Kidney (tissue), 13 donors: ENCODE measurements at regions not wholly inside any gene's neighbourhood (a gene's known extent, or its start where the extent isn't known, plus 50 kb on each side); places are given as distances from the start of the nearest gene placed in this dataset.

Source experiments
- DNase-seq, 5 donors: peaks; one replicate each; pipeline ENCODE4 v3.0.0-alpha.2; 2013 to 2020
- FAIRE-seq: peaks from 2 replicates; lab custom pipeline; 2012; peaks lifted over from hg19 to GRCh38; lab: Jason Lieb, UNC
- H3K27ac ChIP-seq, 2 donors: one replicate each; pipeline ENCODE4 v1.7.0; 2013; ENCODE audit warnings: low read depth in 2 of 2, low read length in 2 of 2, inconsistent platforms in 1 of 2
- H3K27me3 ChIP-seq: one replicate; pipeline ENCODE4 v1.7.1; 2013; ENCODE audit warnings: low read length, inconsistent platforms; ENCODE audit not compliant: control insufficient read depth, insufficient read depth
- H3K36me3 ChIP-seq, 3 donors: one replicate each; pipeline versions ENCODE4 v1.7.0 to v1.7.1; 2013; ENCODE audit warnings: low read length in 3 of 3, control low read depth in 1 of 3, inconsistent platforms in 1 of 3; ENCODE audit not compliant: insufficient read depth in 3 of 3, control insufficient read depth in 2 of 3
- H3K4me1 ChIP-seq, 3 donors: one replicate each; pipeline versions ENCODE4 v1.7.0 to v1.7.1; 2013; ENCODE audit warnings: low read length in 3 of 3, inconsistent platforms in 1 of 3, low read depth in 1 of 3; ENCODE audit not compliant: control insufficient read depth in 2 of 3, insufficient read depth in 2 of 3
- H3K4me3 ChIP-seq, 3 donors: one replicate each; pipeline versions ENCODE4 v1.7.0 to v1.8.1; 2013; ENCODE audit warnings: low read length in 3 of 3, control low read depth in 1 of 3, inconsistent platforms in 1 of 3
- H3K9ac ChIP-seq, 3 donors: one replicate each; pipeline versions ENCODE4 v1.7.0 to v1.7.1; 2013; ENCODE audit warnings: low read length in 3 of 3, control low read depth in 1 of 3, inconsistent platforms in 1 of 3
- H3K9me3 ChIP-seq, 3 donors: one replicate each; pipeline versions ENCODE4 v1.7.0 to v1.7.1; 2013; ENCODE audit warnings: low read length in 3 of 3, control low read depth in 1 of 3, inconsistent platforms in 1 of 3; ENCODE audit not compliant: control insufficient read depth in 2 of 3, insufficient read depth in 1 of 3
- CTCF ChIP-seq: IDR thresholded peaks from 3 replicates; pipeline ENCODE4 v1.5.1; 2012; ENCODE audit warnings: mild to moderate bottlenecking, moderate library complexity, borderline replicate concordance; ENCODE audit not compliant: insufficient read depth; ENCODE audit errors: extremely low read depth
- intact Hi-C: fragments of 100-400 bp; cut with DNase I; formaldehyde crosslinking; loops from one replicate; pipeline ENCODE4 v1.11.1; 2022
- donor health status: control.
- donor health status: control.
- donor health status: control.
- donor health status: control.
- donor health status: control.
- donor health status: DM: yes; HTN: yes; CAD: no.
- donor health status: Normal renal cell carcinoma (clear cell type).

DNA sequence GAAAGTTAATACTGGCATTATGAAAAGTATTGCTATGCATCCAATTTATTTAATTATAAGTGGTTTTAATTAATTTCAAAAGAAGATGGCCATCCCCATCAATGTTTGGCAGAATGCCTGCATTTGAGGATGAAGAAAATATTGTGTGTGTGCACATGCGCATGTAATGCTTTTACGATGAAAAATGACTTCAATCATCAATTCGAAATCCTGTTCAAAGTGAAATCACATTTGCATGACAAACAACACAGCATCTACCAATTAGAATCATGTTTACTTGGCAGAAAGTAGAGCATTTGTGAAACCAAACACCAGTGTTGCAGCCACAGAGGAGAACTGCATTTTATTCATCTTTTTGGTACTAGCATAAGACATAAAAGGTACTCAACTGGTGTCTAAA is 191.9 kb upstream of the PIRT start:
- no peak for FAIRE-seq
- no peak for TF ChIP-seq CTCF
- Histone ChIP-seq H3K27me3 (no peaks in the 10 kb centered on the region), H3K4me1 (no peaks in the 10 kb centered on the region), H3K9me3 (no peaks in the 10 kb centered on the region), H3K36me3 (no peaks in the 10 kb centered on the region), H3K9ac (no peak overlapping the region), H3K27ac (no peak overlapping the region), H3K4me3 (no peak overlapping the region)
- no peak for DNase-seq
- intact Hi-C loops, result no loop called here

DNA sequence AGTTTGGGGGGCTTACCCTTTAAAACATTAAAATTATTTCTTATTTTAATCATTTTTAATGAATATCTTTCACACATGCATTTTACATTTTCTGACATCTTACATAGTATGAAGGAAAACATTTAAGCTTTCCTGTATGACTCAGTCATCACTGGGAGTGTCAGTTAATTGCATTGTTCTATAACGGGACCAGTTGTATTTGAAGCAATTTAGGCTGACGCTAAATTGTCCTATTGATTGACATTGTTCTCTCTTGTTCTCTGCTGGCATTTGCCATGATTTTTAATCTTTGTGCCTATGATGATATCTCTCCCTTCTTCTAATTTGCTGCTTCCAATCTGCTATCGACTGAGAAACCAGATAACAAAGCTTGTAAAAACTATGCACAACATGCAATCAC is 190.5 kb upstream of the PIRT start:
- H3K9me3 ChIP-seq, result no peaks in the 10 kb centered on the region
- no peaks in the 10 kb centered on the region for H3K36me3 ChIP-seq
- DNase-seq (no peak), FAIRE-seq (no peak)
- no peak for TF ChIP-seq CTCF
- no peak overlapping the region for H3K27ac ChIP-seq
- no peaks in the 10 kb centered on the region for H3K27me3 ChIP-seq
- intact Hi-C loops, result no loop called here
- no peaks in the 10 kb centered on the region for H3K4me1 ChIP-seq
- no peak overlapping the region for H3K9ac ChIP-seq
- no peak overlapping the region for H3K4me3 ChIP-seq

- TF ChIP-seq CTCF, result no peak
- FAIRE-seq (no peak), DNase-seq (no peak)
- H3K4me1 ChIP-seq, result no peaks in the 10 kb centered on the region
- H3K4me3 ChIP-seq, result no peak overlapping the region
- intact Hi-C loops, result no loop called here
- H3K9ac ChIP-seq, result no peak overlapping the region
- H3K36me3 ChIP-seq, result no peaks in the 10 kb centered on the region
- no peak overlapping the region for H3K27ac ChIP-seq
- H3K27me3 ChIP-seq, result no peaks in the 10 kb centered on the region
- H3K9me3 ChIP-seq, result no peaks in the 10 kb centered on the region
Measured at GRCh38 chr17:11026903-11027302, 189.0 kb upstream of the PIRT start.
